K562 (cell line): ENCODE measurements at regions not wholly inside any gene's neighbourhood (a gene's known extent, or its start where the extent isn't known, plus 50 kb on each side); places are given as distances from the start of the nearest gene placed in this dataset.

Source experiments
- ATAC-seq: fragments of 200-7000 bp; cut with Tn5 transposase; 3 replicates; pipeline ENCODE4 v1.9.1; 2020; ENCODE audit warnings: moderate library complexity
- BruUV-seq: library from RNA; stranded (reverse); fragments of 400-500 nt; replicated peaks from 2 replicates; lab custom pipeline; 2021; lab: Mats Ljungman, UMichigan
- CTCF ChIA-PET: fragments of 300-600 bp; formaldehyde crosslinking; extraction: SDS; loops from one replicate; lab custom pipeline; 2021; ENCODE audit warnings: low intra/inter-chr PET ratio; lab: Yijun Ruan, JAX
- POLR2A ChIA-PET: fragments of 300-600, 350-650 bp; sonication (Branson Sonifier 250); formaldehyde crosslinking; extraction: SDS; loops from one replicate; lab custom pipeline; 2021; ENCODE audit warnings: antibody characterized with exemption, inconsistent platforms; lab: Yijun Ruan, JAX
- DNase-seq, 4 experiments: peaks; one replicate each; pipeline versions ENCODE4 v3.0.0 to v3.0.0-alpha.2; 2011 to 2018; ENCODE audit warnings: low spot score in 3 of 4, mixed read lengths in 3 of 4; ENCODE audit errors: extremely low read depth in 1 of 4
- FAIRE-seq: peaks from 2 replicates; lab custom pipeline; 2011; peaks lifted over from hg19 to GRCh38; lab: Jason Lieb, UNC
- H2AFZ ChIP-seq: 2 replicates; pipeline ENCODE4 v1.6.0; 2011; ENCODE audit warnings: low read depth, low read length, control low read depth, inconsistent platforms
- H3K27ac ChIP-seq: fragments of 200-600 bp; 3 replicates; pipeline ENCODE4 v1.8.0; 2011; ENCODE audit warnings: low read depth, mild to moderate bottlenecking, control low read depth, inconsistent platforms, low read length, moderate library complexity, mixed read lengths; ENCODE audit errors: extremely low read depth
- H3K27me3 ChIP-seq, 2 experiments: fragments of 300-600 bp in 1 of 2; 2 replicates in 1 of 2; 3 replicates in 1 of 2; pipeline versions ENCODE4 v1.6.0 to v1.8.0; 2011; ENCODE audit warnings: inconsistent platforms in 2 of 2, low read length in 2 of 2, mild to moderate bottlenecking in 1 of 2, mixed read lengths in 1 of 2, moderate library complexity in 1 of 2; ENCODE audit not compliant: control insufficient read depth in 2 of 2, insufficient read depth in 2 of 2
- H3K36me3 ChIP-seq: fragments of 300-600 bp; 3 replicates; pipeline ENCODE4 v1.8.0; 2011; ENCODE audit warnings: mild to moderate bottlenecking, low read length, inconsistent platforms; ENCODE audit not compliant: control insufficient read depth, insufficient read depth
- H3K4me1 ChIP-seq, 2 experiments: fragments of 200-600 bp in 1 of 2; replicated peaks in 1 of 2; 2 replicates in 1 of 2; 3 replicates in 1 of 2; pipeline versions ENCODE4 v1.5.1 to v1.8.0; 2011; ENCODE audit warnings: inconsistent platforms in 2 of 2, low read length in 2 of 2, mild to moderate bottlenecking in 1 of 2, mixed read lengths in 1 of 2, moderate library complexity in 1 of 2; ENCODE audit not compliant: control insufficient read depth in 2 of 2, insufficient read depth in 2 of 2
- H3K4me2 ChIP-seq: 2 replicates; pipeline ENCODE4 v1.6.1; 2011; ENCODE audit warnings: low read length, control low read depth, inconsistent platforms, mixed read lengths; ENCODE audit not compliant: insufficient read depth
- H3K4me3 ChIP-seq: fragments of 200-600 bp; sonication (generic), shearing (Covaris generic); 2 replicates; pipeline ENCODE4 v1.5.1; 2016; ENCODE audit warnings: control low read depth, inconsistent platforms
- H3K79me2 ChIP-seq: fragments of 200-600 bp; 3 replicates; pipeline ENCODE4 v1.8.0; 2011; ENCODE audit warnings: low read length, inconsistent platforms; ENCODE audit not compliant: control insufficient read depth, insufficient read depth
- H3K9ac ChIP-seq, 2 experiments: 2 replicates each; pipeline versions ENCODE4 v1.6.0 to v1.6.1; 2011; ENCODE audit warnings: low read depth in 2 of 2, low read length in 2 of 2, control low read depth in 1 of 2, inconsistent platforms in 1 of 2, mild to moderate bottlenecking in 1 of 2, mixed read lengths in 1 of 2; ENCODE audit not compliant: insufficient read depth in 1 of 2
- H3K9me1 ChIP-seq: one replicate; pipeline ENCODE4 v1.6.0; 2011; ENCODE audit warnings: inconsistent platforms, mild to moderate bottlenecking, low read length, moderate library complexity; ENCODE audit not compliant: control insufficient read depth, insufficient read depth
- H3K9me3 ChIP-seq: replicated peaks from 2 replicates; pipeline ENCODE4 v1.5.1; 2011; ENCODE audit warnings: low read depth, low read length, inconsistent platforms; ENCODE audit not compliant: control insufficient read depth, insufficient read depth
- H4K20me1 ChIP-seq: replicated peaks from 2 replicates; pipeline ENCODE4 v1.6.1; 2011; ENCODE audit warnings: low read length, inconsistent platforms, mixed read lengths; ENCODE audit not compliant: control insufficient read depth, insufficient read depth
- ATF1 ChIP-seq, 2 experiments: fragments of 450-650 bp in 1 of 2; IDR thresholded peaks; 2 replicates each; pipeline ENCODE4 v1.6.1; 2016; ENCODE audit warnings: missing compliant biosample characterization in 1 of 2, missing genetic modification characterization in 1 of 2
- BCL6 ChIP-seq: fragments of 250-450 bp; sonication (Bioruptor Pico); IDR thresholded peaks from 2 replicates; pipeline ENCODE4 v1.4.0; 2020
- CXXC5 ChIP-seq: fragments of 250-450 bp; sonication (Bioruptor Pico); IDR thresholded peaks from 2 replicates; pipeline ENCODE4 v1.8.0; 2022; ENCODE audit warnings: inconsistent platforms, mild to moderate bottlenecking, moderate library complexity
- EP400 ChIP-seq: fragments of 450-650 bp; IDR thresholded peaks from 2 replicates; pipeline ENCODE4 v1.6.1; 2017; ENCODE audit warnings: antibody characterized with exemption, mild to moderate bottlenecking, moderate library complexity
- HEY1 ChIP-seq: fragments of 250-450 bp; sonication (Bioruptor Pico); IDR thresholded peaks from 2 replicates; pipeline ENCODE4 v1.5.0; 2020; ENCODE audit warnings: mild to moderate bottlenecking, moderate library complexity, borderline replicate concordance
- KDM4B ChIP-seq, 2 experiments: fragments of 450-650 bp in 1 of 2; sonication (generic) in 1 of 2; IDR thresholded peaks; 2 replicates each; pipeline ENCODE4 v1.6.1; 2016 to 2017; ENCODE audit warnings: borderline replicate concordance in 2 of 2, antibody characterized with exemption in 1 of 2, low read depth in 1 of 2, mild to moderate bottlenecking in 1 of 2
- PCBP2 ChIP-seq: fragments of 200-400 bp; formaldehyde crosslinking; IDR thresholded peaks from 2 replicates; pipeline ENCODE4 v1.6.1; 2018; ENCODE audit warnings: low read length, low read depth, mild to moderate bottlenecking, moderate library complexity; ENCODE audit not compliant: poor library complexity, severe bottlenecking
- RBM14 ChIP-seq: fragments of 200-400 bp; formaldehyde crosslinking; IDR thresholded peaks from 2 replicates; pipeline ENCODE4 v1.6.1; 2018; ENCODE audit warnings: low read depth, mild to moderate bottlenecking, low read length, moderate library complexity, borderline replicate concordance; ENCODE audit not compliant: insufficient read depth
- U2AF2 ChIP-seq: fragments of 200-400 bp; formaldehyde crosslinking; optimal IDR thresholded peaks from 2 replicates; pipeline ENCODE3; 2017; ENCODE audit warnings: low read depth, mild to moderate bottlenecking, low read length
- WGBS: fragments of 100-300 bp; shearing (Covaris generic); methylation state at CpG from one replicate; pipeline ENCODE4 v1.1.6; 2016; ENCODE audit warnings: low coverage, mixed read lengths; ENCODE audit not compliant: insufficient coverage; ENCODE audit errors: missing lambda C conversion rate; 5-methylcytosine and 5-hydroxymethylcytosine counted together
- in situ Hi-C: fragments of 300-500 bp; cut with MboI; formaldehyde crosslinking; loops from 4 replicates; pipeline ENCODE4 v1.15.0; 2018; ENCODE audit warnings: inconsistent platforms, mixed read lengths
- intact Hi-C: fragments of 100-400 bp; cut with micrococcal nuclease; formaldehyde crosslinking; loops from 2 replicates; pipeline ENCODE4 v1.14.2; 2022
- TF ChIP-seq, protein P1 (sequence below), 2 experiments: fragments of 450-650 bp; IDR thresholded peaks; 2 replicates each; pipeline ENCODE4 v1.6.1; 2016
- TF ChIP-seq, protein P2 (sequence below): fragments of 250-450 bp; sonication (Bioruptor Pico); IDR thresholded peaks from 2 replicates; pipeline ENCODE4 v1.9.0; 2021; ENCODE audit warnings: mild to moderate bottlenecking, inconsistent platforms

DNA sequence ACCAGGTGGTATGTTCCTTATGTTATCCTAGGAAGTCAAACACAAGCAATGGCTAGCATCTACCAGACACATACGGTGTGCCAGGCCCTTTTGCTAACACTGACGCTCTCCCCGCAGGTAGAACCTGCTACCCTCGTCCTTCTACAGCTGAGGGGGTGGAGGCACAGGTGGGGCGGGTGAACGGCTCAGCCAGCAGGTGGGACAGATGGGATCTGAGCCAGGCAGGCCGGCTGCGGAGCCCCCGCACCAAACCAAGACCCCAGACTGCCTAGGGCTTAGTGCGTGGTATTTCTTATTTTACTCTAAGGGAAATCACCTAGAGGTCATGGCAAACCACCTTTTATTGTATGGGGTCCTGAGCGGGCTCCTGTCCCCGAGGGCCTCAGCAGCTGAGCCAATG lies 53.9 kb upstream of the PCSK6 start:
- Histone ChIP-seq H3K4me1 (no peaks in the 10 kb centered on the region), H2AFZ (no peak overlapping the region), H3K4me2 (no peak overlapping the region), H3K27me3 (peaks cover 41 to 47% of the 10 kb centered on the region in 2 experiments), H3K9me3 (peaks cover 2% of the 10 kb centered on the region; the same call in 1 of the 2 replicates), H3K9me1 (no peaks in the 10 kb centered on the region), H3K9ac (no peak overlapping the region), H3K27ac (no peak overlapping the region), H3K79me2 (no peaks in the 10 kb centered on the region), H3K36me3 (no peaks in the 10 kb centered on the region), H4K20me1 (no peaks in the 10 kb centered on the region), H3K4me3 (no peak overlapping the region)
- ATAC-seq = no peak
- ChIA-PET CTCF (no interaction called here), POLR2A (no interaction called here)
- intact Hi-C loops = no loop called here
- in situ Hi-C loops = no loop called here
- BruUV-seq = no TSS peak
- no peak for DNase-seq
- no peak for FAIRE-seq
- TF ChIP-seq U2AF2 = no peak
- TF ChIP-seq PCBP2 = no peak
- TF ChIP-seq BCL6 (CRISPR knock-in tag) = no peak
- TF ChIP-seq, protein P1, sequence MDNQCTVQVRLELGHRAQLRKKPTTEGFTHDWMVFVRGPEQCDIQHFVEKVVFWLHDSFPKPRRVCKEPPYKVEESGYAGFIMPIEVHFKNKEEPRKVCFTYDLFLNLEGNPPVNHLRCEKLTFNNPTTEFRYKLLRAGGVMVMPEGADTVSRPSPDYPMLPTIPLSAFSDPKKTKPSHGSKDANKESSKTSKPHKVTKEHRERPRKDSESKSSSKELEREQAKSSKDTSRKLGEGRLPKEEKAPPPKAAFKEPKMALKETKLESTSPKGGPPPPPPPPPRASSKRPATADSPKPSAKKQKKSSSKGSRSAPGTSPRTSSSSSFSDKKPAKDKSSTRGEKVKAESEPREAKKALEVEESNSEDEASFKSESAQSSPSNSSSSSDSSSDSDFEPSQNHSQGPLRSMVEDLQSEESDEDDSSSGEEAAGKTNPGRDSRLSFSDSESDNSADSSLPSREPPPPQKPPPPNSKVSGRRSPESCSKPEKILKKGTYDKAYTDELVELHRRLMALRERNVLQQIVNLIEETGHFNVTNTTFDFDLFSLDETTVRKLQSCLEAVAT (IDR thresholded peaks at IDR 0.05) = no peak
- no peak for TF ChIP-seq RBM14
- TF ChIP-seq KDM4B (IDR thresholded peaks at IDR 0.05; ENCODE audit: borderline replicate concordance in 2 of 2, low read depth in 1 of 2) = no peak
- no peak for TF ChIP-seq CXXC5 (CRISPR knock-in tag)
- TF ChIP-seq EP400 = no peak
- TF ChIP-seq, protein P2, sequence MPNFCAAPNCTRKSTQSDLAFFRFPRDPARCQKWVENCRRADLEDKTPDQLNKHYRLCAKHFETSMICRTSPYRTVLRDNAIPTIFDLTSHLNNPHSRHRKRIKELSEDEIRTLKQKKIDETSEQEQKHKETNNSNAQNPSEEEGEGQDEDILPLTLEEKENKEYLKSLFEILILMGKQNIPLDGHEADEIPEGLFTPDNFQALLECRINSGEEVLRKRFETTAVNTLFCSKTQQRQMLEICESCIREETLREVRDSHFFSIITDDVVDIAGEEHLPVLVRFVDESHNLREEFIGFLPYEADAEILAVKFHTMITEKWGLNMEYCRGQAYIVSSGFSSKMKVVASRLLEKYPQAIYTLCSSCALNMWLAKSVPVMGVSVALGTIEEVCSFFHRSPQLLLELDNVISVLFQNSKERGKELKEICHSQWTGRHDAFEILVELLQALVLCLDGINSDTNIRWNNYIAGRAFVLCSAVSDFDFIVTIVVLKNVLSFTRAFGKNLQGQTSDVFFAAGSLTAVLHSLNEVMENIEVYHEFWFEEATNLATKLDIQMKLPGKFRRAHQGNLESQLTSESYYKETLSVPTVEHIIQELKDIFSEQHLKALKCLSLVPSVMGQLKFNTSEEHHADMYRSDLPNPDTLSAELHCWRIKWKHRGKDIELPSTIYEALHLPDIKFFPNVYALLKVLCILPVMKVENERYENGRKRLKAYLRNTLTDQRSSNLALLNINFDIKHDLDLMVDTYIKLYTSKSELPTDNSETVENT (CRISPR knock-in tag) = no peak
- no peak for TF ChIP-seq ATF1 (CRISPR knock-in tag; IDR thresholded peaks at IDR 0.05)
- TF ChIP-seq ATF1 (tag; IDR thresholded peaks at IDR 0.05) = no peak
- TF ChIP-seq HEY1 (CRISPR knock-in tag) = no peak
- 0% methylated on average over 11 of the region's 12 CpGs for WGBS
